Peyer's patch (tissue), 4 donors: ENCODE measurements at regions not wholly inside any gene's neighbourhood (a gene's known extent, or its start where the extent isn't known, plus 50 kb on each side); places are given as distances from the start of the nearest gene placed in this dataset.

ENCODE experiments used
- DNase-seq, 3 donors: peaks; one replicate each; pipeline ENCODE4 v3.0.0-alpha.2; 2017 to 2019
- H3K27ac ChIP-seq, 4 donors: fragments of 200-600 bp; sonication (generic); one replicate each; pipeline ENCODE4 v1.5.1; 2016 to 2019
- H3K27me3 ChIP-seq, 2 donors: fragments of 200-600 bp; sonication (generic); one replicate each; pipeline ENCODE4 v1.5.1; 2019
- H3K36me3 ChIP-seq, 3 donors: fragments of 200-600 bp; sonication (generic); one replicate each; pipeline ENCODE4 v1.5.1; 2016 to 2019
- H3K4me1 ChIP-seq, 4 donors: fragments of 200-600 bp; sonication (generic); one replicate each; pipeline ENCODE4 v1.5.1; 2016 to 2019
- H3K4me3 ChIP-seq, 4 donors: fragments of 200-600 bp; sonication (generic); 1 replicate in 3 of 4; 2 replicates in 1 of 4; pipeline ENCODE4 v1.5.1; 2016 to 2019; ENCODE audit warnings: mild to moderate bottlenecking in 1 of 4
- H3K9me3 ChIP-seq, 4 donors: fragments of 200-600 bp; sonication (generic); one replicate each; pipeline ENCODE4 v1.5.1; 2016 to 2019; ENCODE audit warnings: mild to moderate bottlenecking in 1 of 4
- POLR2A ChIP-seq, 2 donors: fragments of 450-650 bp; IDR thresholded peaks; one replicate each; pipeline ENCODE4 v1.5.1; 2017; ENCODE audit warnings: antibody characterized with exemption in 2 of 2, mild to moderate bottlenecking in 2 of 2, moderate library complexity in 2 of 2
- TF ChIP-seq, protein P1 (sequence below), 6 experiments: fragments of 450-650 bp in 4 of 6; fragments of 200-600 bp in 2 of 6; sonication (generic) in 1 of 6; IDR thresholded peaks; one replicate each; pipeline ENCODE4 v1.5.1; 2017 to 2019; ENCODE audit warnings: antibody characterized with exemption in 6 of 6, mild to moderate bottlenecking in 3 of 6, moderate library complexity in 1 of 6

- Histone ChIP-seq H3K36me3 (no peaks in the 10 kb centered on the region), H3K9me3 (no peaks in the 10 kb centered on the region), H3K4me1 (no peaks in the 10 kb centered on the region), H3K27me3 (no peaks in the 10 kb centered on the region), H3K27ac (no peak overlapping the region), H3K4me3 (no peak overlapping the region)
- TF ChIP-seq POLR2A (IDR thresholded peaks at IDR 0.05), result no peak
- TF ChIP-seq, protein P1, sequence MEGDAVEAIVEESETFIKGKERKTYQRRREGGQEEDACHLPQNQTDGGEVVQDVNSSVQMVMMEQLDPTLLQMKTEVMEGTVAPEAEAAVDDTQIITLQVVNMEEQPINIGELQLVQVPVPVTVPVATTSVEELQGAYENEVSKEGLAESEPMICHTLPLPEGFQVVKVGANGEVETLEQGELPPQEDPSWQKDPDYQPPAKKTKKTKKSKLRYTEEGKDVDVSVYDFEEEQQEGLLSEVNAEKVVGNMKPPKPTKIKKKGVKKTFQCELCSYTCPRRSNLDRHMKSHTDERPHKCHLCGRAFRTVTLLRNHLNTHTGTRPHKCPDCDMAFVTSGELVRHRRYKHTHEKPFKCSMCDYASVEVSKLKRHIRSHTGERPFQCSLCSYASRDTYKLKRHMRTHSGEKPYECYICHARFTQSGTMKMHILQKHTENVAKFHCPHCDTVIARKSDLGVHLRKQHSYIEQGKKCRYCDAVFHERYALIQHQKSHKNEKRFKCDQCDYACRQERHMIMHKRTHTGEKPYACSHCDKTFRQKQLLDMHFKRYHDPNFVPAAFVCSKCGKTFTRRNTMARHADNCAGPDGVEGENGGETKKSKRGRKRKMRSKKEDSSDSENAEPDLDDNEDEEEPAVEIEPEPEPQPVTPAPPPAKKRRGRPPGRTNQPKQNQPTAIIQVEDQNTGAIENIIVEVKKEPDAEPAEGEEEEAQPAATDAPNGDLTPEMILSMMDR (IDR thresholded peaks at IDR 0.05), result no peak
- no peak for DNase-seq
Observed at GRCh38 chr10:54866666-54867065, 65.6 kb upstream of the PCDH15 start.

DNA sequence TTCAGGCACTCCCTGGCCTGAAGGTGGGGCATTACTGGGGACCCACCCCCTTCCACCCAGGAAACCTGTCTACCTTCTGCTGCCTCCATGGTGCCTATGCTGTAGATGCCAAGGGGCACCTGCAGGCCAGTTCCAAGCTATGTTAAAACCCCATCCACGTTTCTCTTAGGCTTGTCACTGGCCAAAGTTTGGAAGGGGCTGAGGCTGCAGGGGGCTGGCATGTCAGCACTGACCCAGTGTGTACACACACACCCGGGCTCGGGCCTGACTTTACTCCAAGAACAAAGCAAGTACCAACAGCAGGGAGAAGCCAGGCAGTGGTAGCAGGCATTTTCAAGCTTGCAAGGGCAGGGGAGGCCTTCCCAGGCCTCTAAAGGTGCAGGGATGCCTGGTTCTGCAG lies 53.8 kb upstream of the PCDH15 start:
- TF ChIP-seq POLR2A (IDR thresholded peaks at IDR 0.05), result no peak
- TF ChIP-seq, protein P1 (IDR thresholded peaks at IDR 0.05), result no peak

DNA sequence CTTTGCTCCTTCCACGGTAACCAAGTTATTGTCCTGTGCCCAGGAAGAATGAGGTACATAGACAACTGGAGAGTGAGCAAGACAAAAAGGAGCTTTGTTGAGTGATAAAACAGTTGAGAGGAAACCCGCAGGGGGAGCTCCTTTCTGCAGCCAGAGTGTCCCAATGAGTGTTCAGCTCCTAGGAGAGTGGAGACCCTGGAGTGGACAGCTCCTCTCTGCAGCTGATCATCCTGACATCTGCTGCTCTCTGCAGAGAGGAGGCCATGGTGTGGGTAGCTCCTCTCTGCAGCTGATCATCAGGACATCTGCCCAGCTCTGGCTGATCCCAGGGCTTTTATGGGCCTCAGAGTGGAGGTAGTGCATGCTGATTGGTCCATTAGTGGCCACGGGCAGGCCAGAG lies 53.4 kb upstream of the PCDH15 start:
- TF ChIP-seq, protein P1 (IDR thresholded peaks at IDR 0.05), result no peak
- no peak for TF ChIP-seq POLR2A (IDR thresholded peaks at IDR 0.05)
- Histone ChIP-seq H3K36me3 (no peaks in the 10 kb centered on the region), H3K27me3 (no peaks in the 10 kb centered on the region), H3K4me1 (no peaks in the 10 kb centered on the region), H3K27ac (no peak overlapping the region), H3K4me3 (no peak overlapping the region), H3K9me3 (no peaks in the 10 kb centered on the region)
- no peak for DNase-seq

More for the DNA sequence above, 53.8 kb upstream of the PCDH15 start:
- Histone ChIP-seq H3K4me1 (no peaks in the 10 kb centered on the region), H3K9me3 (no peaks in the 10 kb centered on the region), H3K4me3 (no peak overlapping the region), H3K27ac (no peak overlapping the region), H3K27me3 (no peaks in the 10 kb centered on the region), H3K36me3 (no peaks in the 10 kb centered on the region)
- no peak for DNase-seq

- DNase-seq, result no peak
- no peaks in the 10 kb centered on the region for H3K4me1 ChIP-seq
- H3K36me3 ChIP-seq, result no peaks in the 10 kb centered on the region
- no peak overlapping the region for H3K4me3 ChIP-seq
- H3K27me3 ChIP-seq, result no peaks in the 10 kb centered on the region
- H3K9me3 ChIP-seq, result no peaks in the 10 kb centered on the region
- TF ChIP-seq, protein P1 (IDR thresholded peaks at IDR 0.05), result no peak
- no peak for TF ChIP-seq POLR2A (IDR thresholded peaks at IDR 0.05)
- no peak overlapping the region for H3K27ac ChIP-seq
Observed at GRCh38 chr10:54853883-54854282, 52.9 kb upstream of the PCDH15 start.
